ENCODE measurements at regions not wholly inside any gene's neighbourhood (a gene's known extent, or its start where the extent isn't known, plus 50 kb on each side); places are given as distances from the start of the nearest gene placed in this dataset.

GRCh38 chr11:59011655-59012397 is 72.5 kb downstream of the GLYATL1 start:
- TF ChIP-seq, protein P1, sequence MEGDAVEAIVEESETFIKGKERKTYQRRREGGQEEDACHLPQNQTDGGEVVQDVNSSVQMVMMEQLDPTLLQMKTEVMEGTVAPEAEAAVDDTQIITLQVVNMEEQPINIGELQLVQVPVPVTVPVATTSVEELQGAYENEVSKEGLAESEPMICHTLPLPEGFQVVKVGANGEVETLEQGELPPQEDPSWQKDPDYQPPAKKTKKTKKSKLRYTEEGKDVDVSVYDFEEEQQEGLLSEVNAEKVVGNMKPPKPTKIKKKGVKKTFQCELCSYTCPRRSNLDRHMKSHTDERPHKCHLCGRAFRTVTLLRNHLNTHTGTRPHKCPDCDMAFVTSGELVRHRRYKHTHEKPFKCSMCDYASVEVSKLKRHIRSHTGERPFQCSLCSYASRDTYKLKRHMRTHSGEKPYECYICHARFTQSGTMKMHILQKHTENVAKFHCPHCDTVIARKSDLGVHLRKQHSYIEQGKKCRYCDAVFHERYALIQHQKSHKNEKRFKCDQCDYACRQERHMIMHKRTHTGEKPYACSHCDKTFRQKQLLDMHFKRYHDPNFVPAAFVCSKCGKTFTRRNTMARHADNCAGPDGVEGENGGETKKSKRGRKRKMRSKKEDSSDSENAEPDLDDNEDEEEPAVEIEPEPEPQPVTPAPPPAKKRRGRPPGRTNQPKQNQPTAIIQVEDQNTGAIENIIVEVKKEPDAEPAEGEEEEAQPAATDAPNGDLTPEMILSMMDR (conservative IDR thresholded peaks at IDR 0.05) = no peak; the same call in 1 of the 2 replicates
- TF ChIP-seq ZFX (IDR thresholded peaks at IDR 0.05) = no peak
